ENCODE measurements at regions not wholly inside any gene's neighbourhood (a gene's known extent, or its start where the extent isn't known, plus 50 kb on each side); places are given as distances from the start of the nearest gene placed in this dataset.

- TF ChIP-seq CTCF (IDR thresholded peaks at IDR 0.05; ENCODE audit: insufficient read depth, low read length) (no peak), REST (IDR thresholded peaks at IDR 0.05; ENCODE audit: insufficient replicate concordance, low read depth) (no peak), POLR2AphosphoS5 (IDR thresholded peaks at IDR 0.05; ENCODE audit: low read depth) (no peak), GABPA (IDR thresholded peaks at IDR 0.05; ENCODE audit: low read depth) (no peak), SPI1 (IDR thresholded peaks at IDR 0.05; ENCODE audit: borderline replicate concordance, low read depth) (no peak)
Measured at GRCh38 chr10:61836888-61837754, 64.4 kb upstream of the ARID5B start.
